GM23248 (cell line): ENCODE measurements at regions not wholly inside any gene's neighbourhood (a gene's known extent, or its start where the extent isn't known, plus 50 kb on each side); places are given as distances from the start of the nearest gene placed in this dataset.

Experiments
- EZH2 ChIP-seq: fragments of 200-600 bp; sonication (generic); IDR thresholded peaks from 2 replicates; pipeline ENCODE4 v1.6.1; 2018; ENCODE audit warnings: antibody characterized with exemption, mild to moderate bottlenecking; ENCODE audit not compliant: insufficient read depth, poor library complexity, severe bottlenecking
- EZH2phosphoT487 ChIP-seq: fragments of 200-600 bp; sonication (generic); IDR thresholded peaks from 2 replicates; pipeline ENCODE4 v1.6.1; 2018; ENCODE audit warnings: antibody characterized with exemption, moderate library complexity, mild to moderate bottlenecking, low read depth; ENCODE audit not compliant: insufficient read depth

GRCh38 chr2:153145470-153145978, 333.0 kb downstream of the RPRM start:
- TF ChIP-seq EZH2phosphoT487 (no peak), EZH2 (no peak)
